ENCODE measurements at regions not wholly inside any gene's neighbourhood (a gene's known extent, or its start where the extent isn't known, plus 50 kb on each side); places are given as distances from the start of the nearest gene placed in this dataset.

DNA sequence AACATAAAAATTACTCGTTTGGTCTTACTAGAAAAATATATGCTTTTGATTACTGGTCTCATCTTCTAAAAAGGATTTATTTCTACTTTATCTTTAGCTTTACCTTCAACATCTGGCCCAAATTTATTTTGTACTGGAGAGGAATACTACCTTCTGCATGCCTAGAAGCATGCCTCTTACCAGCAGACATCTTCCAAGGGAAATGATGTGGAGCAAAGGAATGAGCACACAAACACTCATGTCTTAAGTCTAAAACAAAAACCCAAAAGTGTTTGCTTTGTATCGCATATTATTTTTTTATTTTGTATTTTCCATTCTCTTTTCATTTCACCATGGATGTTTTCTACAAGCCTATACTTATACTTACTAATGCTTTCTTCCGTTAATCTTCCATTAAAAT, 304.6 kb upstream of the KCNMB2 start (continued):
- TF ChIP-seq STAT6 (CRISPR knock-in tag; conservative IDR thresholded peaks at IDR 0.05; ENCODE audit: low read depth) (no peak), CDX4 (CRISPR knock-in tag; IDR thresholded peaks at IDR 0.05; ENCODE audit: borderline replicate concordance) (no peak), MLX (CRISPR knock-in tag; IDR thresholded peaks at IDR 0.05) (no peak), MXD4 (CRISPR knock-in tag; IDR thresholded peaks at IDR 0.05; ENCODE audit: borderline replicate concordance) (no peak), CBFB (CRISPR knock-in tag; IDR thresholded peaks at IDR 0.05; ENCODE audit: low read depth) (no peak), TP53 (CRISPR knock-in tag; IDR thresholded peaks at IDR 0.05) (no peak)
- TF ChIP-seq, protein P1, sequence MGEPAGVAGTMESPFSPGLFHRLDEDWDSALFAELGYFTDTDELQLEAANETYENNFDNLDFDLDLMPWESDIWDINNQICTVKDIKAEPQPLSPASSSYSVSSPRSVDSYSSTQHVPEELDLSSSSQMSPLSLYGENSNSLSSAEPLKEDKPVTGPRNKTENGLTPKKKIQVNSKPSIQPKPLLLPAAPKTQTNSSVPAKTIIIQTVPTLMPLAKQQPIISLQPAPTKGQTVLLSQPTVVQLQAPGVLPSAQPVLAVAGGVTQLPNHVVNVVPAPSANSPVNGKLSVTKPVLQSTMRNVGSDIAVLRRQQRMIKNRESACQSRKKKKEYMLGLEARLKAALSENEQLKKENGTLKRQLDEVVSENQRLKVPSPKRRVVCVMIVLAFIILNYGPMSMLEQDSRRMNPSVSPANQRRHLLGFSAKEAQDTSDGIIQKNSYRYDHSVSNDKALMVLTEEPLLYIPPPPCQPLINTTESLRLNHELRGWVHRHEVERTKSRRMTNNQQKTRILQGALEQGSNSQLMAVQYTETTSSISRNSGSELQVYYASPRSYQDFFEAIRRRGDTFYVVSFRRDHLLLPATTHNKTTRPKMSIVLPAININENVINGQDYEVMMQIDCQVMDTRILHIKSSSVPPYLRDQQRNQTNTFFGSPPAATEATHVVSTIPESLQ (CRISPR knock-in tag; IDR thresholded peaks at IDR 0.05): no peak

- H3K4me1 Mint-ChIP-seq: peaks cover 42% of the 10 kb centered on the region
- ATAC-seq: no peak
- H3K36me3 Mint-ChIP-seq: peaks cover 18% of the 10 kb centered on the region
- POLR2A ChIA-PET: no interaction called here
- no peaks in the 10 kb centered on the region for H3K27me3 Mint-ChIP-seq (ENCODE audit: low read depth)
- DNase-seq (ENCODE audit: low spot score): no peak
- CTCF ChIA-PET: no interaction called here
- peaks cover 21% of the 10 kb centered on the region for H3K9me3 Mint-ChIP-seq
- no peak overlapping the region for H3K27ac Mint-ChIP-seq
- no peak overlapping the region for H3K4me3 Mint-ChIP-seq
- TF ChIP-seq FOXK1 (CRISPR knock-in tag; IDR thresholded peaks at IDR 0.05): no peak
- TF ChIP-seq, protein P2, sequence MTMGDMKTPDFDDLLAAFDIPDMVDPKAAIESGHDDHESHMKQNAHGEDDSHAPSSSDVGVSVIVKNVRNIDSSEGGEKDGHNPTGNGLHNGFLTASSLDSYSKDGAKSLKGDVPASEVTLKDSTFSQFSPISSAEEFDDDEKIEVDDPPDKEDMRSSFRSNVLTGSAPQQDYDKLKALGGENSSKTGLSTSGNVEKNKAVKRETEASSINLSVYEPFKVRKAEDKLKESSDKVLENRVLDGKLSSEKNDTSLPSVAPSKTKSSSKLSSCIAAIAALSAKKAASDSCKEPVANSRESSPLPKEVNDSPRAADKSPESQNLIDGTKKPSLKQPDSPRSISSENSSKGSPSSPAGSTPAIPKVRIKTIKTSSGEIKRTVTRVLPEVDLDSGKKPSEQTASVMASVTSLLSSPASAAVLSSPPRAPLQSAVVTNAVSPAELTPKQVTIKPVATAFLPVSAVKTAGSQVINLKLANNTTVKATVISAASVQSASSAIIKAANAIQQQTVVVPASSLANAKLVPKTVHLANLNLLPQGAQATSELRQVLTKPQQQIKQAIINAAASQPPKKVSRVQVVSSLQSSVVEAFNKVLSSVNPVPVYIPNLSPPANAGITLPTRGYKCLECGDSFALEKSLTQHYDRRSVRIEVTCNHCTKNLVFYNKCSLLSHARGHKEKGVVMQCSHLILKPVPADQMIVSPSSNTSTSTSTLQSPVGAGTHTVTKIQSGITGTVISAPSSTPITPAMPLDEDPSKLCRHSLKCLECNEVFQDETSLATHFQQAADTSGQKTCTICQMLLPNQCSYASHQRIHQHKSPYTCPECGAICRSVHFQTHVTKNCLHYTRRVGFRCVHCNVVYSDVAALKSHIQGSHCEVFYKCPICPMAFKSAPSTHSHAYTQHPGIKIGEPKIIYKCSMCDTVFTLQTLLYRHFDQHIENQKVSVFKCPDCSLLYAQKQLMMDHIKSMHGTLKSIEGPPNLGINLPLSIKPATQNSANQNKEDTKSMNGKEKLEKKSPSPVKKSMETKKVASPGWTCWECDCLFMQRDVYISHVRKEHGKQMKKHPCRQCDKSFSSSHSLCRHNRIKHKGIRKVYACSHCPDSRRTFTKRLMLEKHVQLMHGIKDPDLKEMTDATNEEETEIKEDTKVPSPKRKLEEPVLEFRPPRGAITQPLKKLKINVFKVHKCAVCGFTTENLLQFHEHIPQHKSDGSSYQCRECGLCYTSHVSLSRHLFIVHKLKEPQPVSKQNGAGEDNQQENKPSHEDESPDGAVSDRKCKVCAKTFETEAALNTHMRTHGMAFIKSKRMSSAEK (CRISPR knock-in tag; IDR thresholded peaks at IDR 0.05; ENCODE audit: borderline replicate concordance): no peak
- TF ChIP-seq CREM (CRISPR knock-in tag; IDR thresholded peaks at IDR 0.05): no peak
- TF ChIP-seq, protein P3, sequence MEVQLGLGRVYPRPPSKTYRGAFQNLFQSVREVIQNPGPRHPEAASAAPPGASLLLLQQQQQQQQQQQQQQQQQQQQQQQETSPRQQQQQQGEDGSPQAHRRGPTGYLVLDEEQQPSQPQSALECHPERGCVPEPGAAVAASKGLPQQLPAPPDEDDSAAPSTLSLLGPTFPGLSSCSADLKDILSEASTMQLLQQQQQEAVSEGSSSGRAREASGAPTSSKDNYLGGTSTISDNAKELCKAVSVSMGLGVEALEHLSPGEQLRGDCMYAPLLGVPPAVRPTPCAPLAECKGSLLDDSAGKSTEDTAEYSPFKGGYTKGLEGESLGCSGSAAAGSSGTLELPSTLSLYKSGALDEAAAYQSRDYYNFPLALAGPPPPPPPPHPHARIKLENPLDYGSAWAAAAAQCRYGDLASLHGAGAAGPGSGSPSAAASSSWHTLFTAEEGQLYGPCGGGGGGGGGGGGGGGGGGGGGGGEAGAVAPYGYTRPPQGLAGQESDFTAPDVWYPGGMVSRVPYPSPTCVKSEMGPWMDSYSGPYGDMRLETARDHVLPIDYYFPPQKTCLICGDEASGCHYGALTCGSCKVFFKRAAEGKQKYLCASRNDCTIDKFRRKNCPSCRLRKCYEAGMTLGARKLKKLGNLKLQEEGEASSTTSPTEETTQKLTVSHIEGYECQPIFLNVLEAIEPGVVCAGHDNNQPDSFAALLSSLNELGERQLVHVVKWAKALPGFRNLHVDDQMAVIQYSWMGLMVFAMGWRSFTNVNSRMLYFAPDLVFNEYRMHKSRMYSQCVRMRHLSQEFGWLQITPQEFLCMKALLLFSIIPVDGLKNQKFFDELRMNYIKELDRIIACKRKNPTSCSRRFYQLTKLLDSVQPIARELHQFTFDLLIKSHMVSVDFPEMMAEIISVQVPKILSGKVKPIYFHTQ (CRISPR knock-in tag; IDR thresholded peaks at IDR 0.05): no peak
- TF ChIP-seq ARID4B (CRISPR knock-in tag; IDR thresholded peaks at IDR 0.05; ENCODE audit: borderline replicate concordance): no peak
- no peak for TF ChIP-seq JUN (CRISPR knock-in tag; IDR thresholded peaks at IDR 0.05)
- TF ChIP-seq RELA (CRISPR knock-in tag; IDR thresholded peaks at IDR 0.05; ENCODE audit: borderline replicate concordance): no peak
These were observed 302.7 kb upstream of the KCNMB2 start for GRCh38 chr3:178233371-178234071.
